Stomach (tissue), 8 donors: ENCODE measurements at regions not wholly inside any gene's neighbourhood (a gene's known extent, or its start where the extent isn't known, plus 50 kb on each side); places are given as distances from the start of the nearest gene placed in this dataset.

Experiments used
- DNase-seq, 2 donors: peaks; one replicate each; pipeline versions ENCODE4 v3.0.0 to v3.0.0-alpha.2; 2013 to 2019
- H3K27ac ChIP-seq, 5 donors: fragments of 200-600 bp in 4 of 5; sonication (generic) in 4 of 5; one replicate each; pipeline ENCODE4 v1.5.1; 2013 to 2019; ENCODE audit warnings: mild to moderate bottlenecking in 1 of 5, moderate library complexity in 1 of 5
- H3K27me3 ChIP-seq, 3 donors: fragments of 200-600 bp; sonication (generic); one replicate each; pipeline ENCODE4 v1.5.1; 2017 to 2019; ENCODE audit warnings: mixed run types in 1 of 3
- H3K36me3 ChIP-seq, 4 donors: fragments of 200-600 bp; sonication (generic); 1 replicate in 3 of 4; 2 replicates in 1 of 4; pipeline ENCODE4 v1.5.1; 2016 to 2019
- H3K4me1 ChIP-seq, 4 donors: fragments of 200-600 bp; sonication (generic); one replicate each; pipeline ENCODE4 v1.5.1; 2016 to 2019
- H3K4me3 ChIP-seq, 4 donors: fragments of 200-600 bp; sonication (generic) in 3 of 4; one replicate each; pipeline ENCODE4 v1.5.1; 2016 to 2019; ENCODE audit warnings: mild to moderate bottlenecking in 1 of 4
- H3K9me3 ChIP-seq, 4 donors: fragments of 200-600 bp; sonication (generic); one replicate each; pipeline ENCODE4 v1.5.1; 2016 to 2019
- CTCF ChIP-seq, 7 experiments: fragments of 450-650 bp in 4 of 7; fragments of 200-600 bp in 3 of 7; sonication (generic) in 3 of 7; IDR thresholded peaks; one replicate each; pipeline ENCODE4 v1.5.1; 2016 to 2019; ENCODE audit warnings: antibody characterized with exemption in 7 of 7, control low read depth in 2 of 7, mild to moderate bottlenecking in 1 of 7
- EP300 ChIP-seq: sonication (generic); formaldehyde crosslinking; IDR thresholded peaks from one replicate; pipeline ENCODE4 v1.6.1; 2017; ENCODE audit warnings: antibody characterized with exemption
- POLR2A ChIP-seq, 4 donors: fragments of 450-650 bp; IDR thresholded peaks; one replicate each; pipeline ENCODE4 v1.6.1; 2016; ENCODE audit warnings: antibody characterized with exemption in 4 of 4, control low read depth in 2 of 4, mild to moderate bottlenecking in 1 of 4, moderate library complexity in 1 of 4
- POLR2AphosphoS5 ChIP-seq, 3 donors: sonication (generic); formaldehyde crosslinking; IDR thresholded peaks; one replicate each; pipeline ENCODE4 v1.6.1; 2016; ENCODE audit warnings: antibody characterized with exemption in 3 of 3
- WGBS, 5 donors: extraction: QIAGEN DNeasy Blood & Tissue Kit in 3 of 5; methylation state at CpG; one replicate each; pipeline versions ENCODE4 v1.1.5 to v1.1.7; 2013 to 2018; 5-methylcytosine and 5-hydroxymethylcytosine counted together
- intact Hi-C: fragments of 100-400 bp; cut with DNase I; formaldehyde crosslinking; loops from one replicate; pipeline ENCODE4 v1.15.1; 2023; ENCODE audit warnings: low total_unique reads
- donor health status: healthy with polysubstance abuse.
- donor health status: Bipolar disorder and iron deficiency.
- donor health status: healthy.

GRCh38 chrX:69318651-69319340 is 153.5 kb upstream of the PJA1 start:
- TF ChIP-seq CTCF (IDR thresholded peaks at IDR 0.05) (no peak), EP300 (no peak), POLR2AphosphoS5 (IDR thresholded peaks at IDR 0.05) (no peak), POLR2A (IDR thresholded peaks at IDR 0.05) (no peak)
- no peaks in the 10 kb centered on the region for H3K36me3 ChIP-seq
- no peaks in the 10 kb centered on the region for H3K9me3 ChIP-seq
- intact Hi-C loops: no loop called here
- WGBS, 5 donors: 71 to 89% (median 85%) methylated on average over 4 to 5 of the region's 5 CpGs
- DNase-seq: peak in 1 of 2 donors; percentile 10
- no peak overlapping the region for H3K4me3 ChIP-seq
- peaks cover 0 to 16% (median 0%) of the 10 kb centered on the region in 3 donors for H3K27me3 ChIP-seq
- no peaks in the 10 kb centered on the region for H3K4me1 ChIP-seq
- H3K27ac ChIP-seq: no peak overlapping the region

GRCh38 chrX:69317721-69318120 is 152.5 kb upstream of the PJA1 start:
- TF ChIP-seq POLR2AphosphoS5 (IDR thresholded peaks at IDR 0.05) (no peak), CTCF (IDR thresholded peaks at IDR 0.05) (no peak), EP300 (no peak), POLR2A (IDR thresholded peaks at IDR 0.05) (no peak)
- Histone ChIP-seq H3K4me3 (no peak overlapping the region), H3K4me1 (no peaks in the 10 kb centered on the region), H3K36me3 (no peaks in the 10 kb centered on the region), H3K27ac (no peak overlapping the region), H3K27me3 (peaks cover 0 to 11% (median 0%) of the 10 kb centered on the region in 3 donors), H3K9me3 (no peaks in the 10 kb centered on the region)
- peak in 1 of 2 donors; percentile 5 for DNase-seq
- 5 to 94% (median 56%) methylated on average over 2 of the region's 2 CpGs for WGBS, 5 donors
- intact Hi-C loops: no loop called here

GRCh38 chrX:69314436-69315348 is 149.4 kb upstream of the PJA1 start:
- no peaks in the 10 kb centered on the region for H3K9me3 ChIP-seq
- DNase-seq: peak; percentile 21 to 41

More at GRCh38 chrX:69314436-69315348, 149.4 kb upstream of the PJA1 start:
- Histone ChIP-seq H3K4me1 (no peaks in the 10 kb centered on the region), H3K4me3 (no peak overlapping the region), H3K27me3 (peaks cover 0 to 11% (median 0%) of the 10 kb centered on the region in 3 donors), H3K27ac (no peak overlapping the region), H3K36me3 (no peaks in the 10 kb centered on the region)
- intact Hi-C loops: no loop called here
- whole genome bisulfite sequencing, 5 donors: 43 to 54% (median 53%) methylated on average over 17 to 20 of the region's 20 CpGs
- TF ChIP-seq CTCF (IDR thresholded peaks at IDR 0.05) (no peak), EP300 (no peak), POLR2AphosphoS5 (IDR thresholded peaks at IDR 0.05) (no peak), POLR2A (IDR thresholded peaks at IDR 0.05) (no peak)
